Natural killer cell (primary cell): ENCODE measurements at regions not wholly inside any gene's neighbourhood (a gene's known extent, or its start where the extent isn't known, plus 50 kb on each side); places are given as distances from the start of the nearest gene placed in this dataset.

Experiments used
- ATAC-seq, 3 donors: fragments of 150-1000 bp in 2 of 3; fragments of 200-7000 bp in 1 of 3; cut with Tn5 transposase; 1 replicate in 1 of 3; 2 replicates in 2 of 3; pipeline ENCODE4 v1.10.0; 2021; ENCODE audit warnings: mild to moderate bottlenecking in 2 of 3, moderate library complexity in 2 of 3
- DNase-seq, 2 donors: peaks; one replicate each; pipeline versions ENCODE4 v3.0.0 to v3.0.0-alpha.2; 2013 to 2021; ENCODE audit warnings: mixed read lengths in 1 of 2
- H3K27ac ChIP-seq: one replicate; pipeline ENCODE4 v1.5.1; 2013; ENCODE audit warnings: mild to moderate bottlenecking, low read length
- H3K27me3 ChIP-seq: one replicate; pipeline ENCODE4 v1.6.1; 2013; ENCODE audit warnings: low read length; ENCODE audit not compliant: control insufficient read depth, insufficient read depth
- H3K36me3 ChIP-seq: one replicate; pipeline ENCODE4 v1.6.1; 2013; ENCODE audit warnings: low read length; ENCODE audit not compliant: control insufficient read depth, insufficient read depth
- H3K4me1 ChIP-seq: one replicate; pipeline ENCODE4 v1.6.1; 2013; ENCODE audit warnings: low read length; ENCODE audit not compliant: control insufficient read depth, insufficient read depth
- H3K4me3 ChIP-seq: one replicate; pipeline ENCODE4 v1.5.1; 2013; ENCODE audit warnings: low read length
- H3K9me3 ChIP-seq: one replicate; pipeline ENCODE4 v1.6.1; 2013; ENCODE audit warnings: low read length; ENCODE audit not compliant: control insufficient read depth, insufficient read depth
- H3K27ac Mint-ChIP-seq, 2 donors: one replicate each; pipeline ENCODE4 v1.8.0; 2022; ENCODE audit warnings: mild to moderate bottlenecking in 2 of 2, mixed read lengths in 2 of 2, moderate library complexity in 1 of 2
- H3K27me3 Mint-ChIP-seq, 2 donors: one replicate each; pipeline ENCODE4 v1.8.0; 2022; ENCODE audit warnings: low read depth in 2 of 2, mixed read lengths in 2 of 2
- H3K36me3 Mint-ChIP-seq: one replicate; pipeline ENCODE4 v1.8.0; 2022; ENCODE audit warnings: mixed read lengths
- H3K4me1 Mint-ChIP-seq, 2 donors: one replicate each; pipeline ENCODE4 v1.8.0; 2022; ENCODE audit warnings: mixed read lengths in 2 of 2
- H3K4me3 Mint-ChIP-seq: one replicate; pipeline ENCODE4 v1.8.0; 2022; ENCODE audit warnings: mild to moderate bottlenecking, moderate library complexity, mixed read lengths
- H3K9me3 Mint-ChIP-seq, 2 donors: one replicate each; pipeline ENCODE4 v1.8.0; 2022; ENCODE audit warnings: mixed read lengths in 2 of 2
- CTCF ChIP-seq: fragments of 200-600 bp; IDR thresholded peaks from one replicate; pipeline ENCODE4 v1.8.0; 2022; ENCODE audit warnings: antibody characterized with exemption
- whole genome bisulfite sequencing: methylation state at CpG from one replicate; pipeline ENCODE4 v1.1.7; 2013; ENCODE audit warnings: missing lambda C conversion rate; ENCODE audit not compliant: insufficient coverage; 5-methylcytosine and 5-hydroxymethylcytosine counted together
- intact Hi-C: fragments of 100-400 bp; cut with micrococcal nuclease; formaldehyde crosslinking; loops from one replicate; pipeline ENCODE4 v1.14.2; 2022

- intact Hi-C loops: no loop called here
- no peak for TF ChIP-seq CTCF
- no peaks in the 10 kb centered on the region for H3K4me1 Mint-ChIP-seq
- no peaks in the 10 kb centered on the region for H3K4me1 ChIP-seq
- H3K27ac ChIP-seq: no peak overlapping the region
- 55% methylated on average over 4 of the region's 4 CpGs for WGBS
- ATAC-seq: no peak
- H3K9me3 ChIP-seq: no peaks in the 10 kb centered on the region
- H3K36me3 Mint-ChIP-seq: no peaks in the 10 kb centered on the region
- H3K9me3 Mint-ChIP-seq: peaks cover 0 to 2% of the 10 kb centered on the region in 2 donors
- H3K4me3 Mint-ChIP-seq: no peak overlapping the region
- H3K36me3 ChIP-seq: no peaks in the 10 kb centered on the region
- H3K27ac Mint-ChIP-seq: no peak overlapping the region
- peaks cover 9 to 21% of the 10 kb centered on the region in 2 donors for H3K27me3 Mint-ChIP-seq
- no peak overlapping the region for H3K4me3 ChIP-seq
- DNase-seq: no peak
- H3K27me3 ChIP-seq: peaks cover 2% of the 10 kb centered on the region
Measured at GRCh38 chr10:33434933-33435332, 100.5 kb upstream of the NRP1 start.

- TF ChIP-seq CTCF: no peak
- Mint-ChIP-seq H3K4me1 (no peaks in the 10 kb centered on the region), H3K4me3 (no peak overlapping the region)
Measured at GRCh38 chr10:33428682-33429081, 94.2 kb upstream of the NRP1 start.

GRCh38 chr10:33423154-33423529 is 88.7 kb upstream of the NRP1 start:
- DNase-seq (no peak), ATAC-seq (no peak)
- Mint-ChIP-seq H3K4me1 (no peaks in the 10 kb centered on the region), H3K27me3 (peaks cover 14 to 21% of the 10 kb centered on the region in 2 donors), H3K36me3 (no peaks in the 10 kb centered on the region), H3K9me3 (no peaks in the 10 kb centered on the region), H3K27ac (no peak overlapping the region), H3K4me3 (no peak overlapping the region)
- Histone ChIP-seq H3K9me3 (no peaks in the 10 kb centered on the region), H3K36me3 (no peaks in the 10 kb centered on the region), H3K27me3 (no peaks in the 10 kb centered on the region), H3K4me1 (no peaks in the 10 kb centered on the region), H3K4me3 (no peak overlapping the region), H3K27ac (no peak overlapping the region)
- intact Hi-C loops: no loop called here
- no peak for TF ChIP-seq CTCF
- WGBS: 94% methylated on average over 4 of the region's 5 CpGs

More at GRCh38 chr10:33428682-33429081, 94.2 kb upstream of the NRP1 start:
- peaks cover 10 to 38% of the 10 kb centered on the region in 2 donors for H3K27me3 Mint-ChIP-seq
- Histone ChIP-seq H3K27me3 (no peaks in the 10 kb centered on the region), H3K9me3 (no peaks in the 10 kb centered on the region), H3K4me3 (no peak overlapping the region), H3K36me3 (no peaks in the 10 kb centered on the region), H3K27ac (no peak overlapping the region), H3K4me1 (no peaks in the 10 kb centered on the region)
- intact Hi-C loops: no loop called here
- no peak for DNase-seq
- 95% methylated on average over 4 of the region's 4 CpGs for WGBS
- H3K9me3 Mint-ChIP-seq: no peaks in the 10 kb centered on the region
- no peak for ATAC-seq
- no peaks in the 10 kb centered on the region for H3K36me3 Mint-ChIP-seq
- H3K27ac Mint-ChIP-seq: no peak overlapping the region

- H3K27ac ChIP-seq: no peak overlapping the region
- intact Hi-C loops: no loop called here
- no peak for ATAC-seq
Measured at GRCh38 chr10:33422471-33423153, 88.1 kb upstream of the NRP1 start.

More at GRCh38 chr10:33422471-33423153, 88.1 kb upstream of the NRP1 start:
- Mint-ChIP-seq H3K27ac (no peak overlapping the region), H3K27me3 (peaks cover 14 to 15% of the 10 kb centered on the region in 2 donors), H3K4me1 (no peaks in the 10 kb centered on the region), H3K9me3 (no peaks in the 10 kb centered on the region), H3K4me3 (no peak overlapping the region), H3K36me3 (no peaks in the 10 kb centered on the region)
- DNase-seq: no peak
- Histone ChIP-seq H3K4me1 (no peaks in the 10 kb centered on the region), H3K36me3 (no peaks in the 10 kb centered on the region), H3K4me3 (no peak overlapping the region), H3K27me3 (no peaks in the 10 kb centered on the region), H3K9me3 (no peaks in the 10 kb centered on the region)
- WGBS: 92% methylated on average over 6 of the region's 10 CpGs
- no peak for TF ChIP-seq CTCF
